ENCODE measurements at regions not wholly inside any gene's neighbourhood (a gene's known extent, or its start where the extent isn't known, plus 50 kb on each side); places are given as distances from the start of the nearest gene placed in this dataset.

GRCh38 chr16:52141871-52142270, 405.1 kb downstream of the TOX3 start:
- TF ChIP-seq ZNF8 (CRISPR knock-in tag; IDR thresholded peaks at IDR 0.05), result no peak
- TF ChIP-seq ZFP30 (CRISPR knock-in tag; IDR thresholded peaks at IDR 0.05), result no peak
- TF ChIP-seq ZFP3 (CRISPR knock-in tag; IDR thresholded peaks at IDR 0.05), result no peak
- no peak for TF ChIP-seq CREB5 (CRISPR knock-in tag; IDR thresholded peaks at IDR 0.05; ENCODE audit: low read depth)
- TF ChIP-seq TOX (CRISPR knock-in tag; IDR thresholded peaks at IDR 0.05; ENCODE audit: borderline replicate concordance), result no peak
- no peak for TF ChIP-seq ZC3H10 (CRISPR knock-in tag; IDR thresholded peaks at IDR 0.05)
- TF ChIP-seq, protein P1, sequence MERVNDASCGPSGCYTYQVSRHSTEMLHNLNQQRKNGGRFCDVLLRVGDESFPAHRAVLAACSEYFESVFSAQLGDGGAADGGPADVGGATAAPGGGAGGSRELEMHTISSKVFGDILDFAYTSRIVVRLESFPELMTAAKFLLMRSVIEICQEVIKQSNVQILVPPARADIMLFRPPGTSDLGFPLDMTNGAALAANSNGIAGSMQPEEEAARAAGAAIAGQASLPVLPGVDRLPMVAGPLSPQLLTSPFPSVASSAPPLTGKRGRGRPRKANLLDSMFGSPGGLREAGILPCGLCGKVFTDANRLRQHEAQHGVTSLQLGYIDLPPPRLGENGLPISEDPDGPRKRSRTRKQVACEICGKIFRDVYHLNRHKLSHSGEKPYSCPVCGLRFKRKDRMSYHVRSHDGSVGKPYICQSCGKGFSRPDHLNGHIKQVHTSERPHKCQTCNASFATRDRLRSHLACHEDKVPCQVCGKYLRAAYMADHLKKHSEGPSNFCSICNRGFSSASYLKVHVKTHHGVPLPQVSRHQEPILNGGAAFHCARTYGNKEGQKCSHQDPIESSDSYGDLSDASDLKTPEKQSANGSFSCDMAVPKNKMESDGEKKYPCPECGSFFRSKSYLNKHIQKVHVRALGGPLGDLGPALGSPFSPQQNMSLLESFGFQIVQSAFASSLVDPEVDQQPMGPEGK (CRISPR knock-in tag; IDR thresholded peaks at IDR 0.05; ENCODE audit: borderline replicate concordance), result no peak
- no peak for TF ChIP-seq OSR1 (CRISPR knock-in tag; IDR thresholded peaks at IDR 0.05)
- no peak for ATAC-seq

- no peak for ATAC-seq
- TF ChIP-seq, protein P2, sequence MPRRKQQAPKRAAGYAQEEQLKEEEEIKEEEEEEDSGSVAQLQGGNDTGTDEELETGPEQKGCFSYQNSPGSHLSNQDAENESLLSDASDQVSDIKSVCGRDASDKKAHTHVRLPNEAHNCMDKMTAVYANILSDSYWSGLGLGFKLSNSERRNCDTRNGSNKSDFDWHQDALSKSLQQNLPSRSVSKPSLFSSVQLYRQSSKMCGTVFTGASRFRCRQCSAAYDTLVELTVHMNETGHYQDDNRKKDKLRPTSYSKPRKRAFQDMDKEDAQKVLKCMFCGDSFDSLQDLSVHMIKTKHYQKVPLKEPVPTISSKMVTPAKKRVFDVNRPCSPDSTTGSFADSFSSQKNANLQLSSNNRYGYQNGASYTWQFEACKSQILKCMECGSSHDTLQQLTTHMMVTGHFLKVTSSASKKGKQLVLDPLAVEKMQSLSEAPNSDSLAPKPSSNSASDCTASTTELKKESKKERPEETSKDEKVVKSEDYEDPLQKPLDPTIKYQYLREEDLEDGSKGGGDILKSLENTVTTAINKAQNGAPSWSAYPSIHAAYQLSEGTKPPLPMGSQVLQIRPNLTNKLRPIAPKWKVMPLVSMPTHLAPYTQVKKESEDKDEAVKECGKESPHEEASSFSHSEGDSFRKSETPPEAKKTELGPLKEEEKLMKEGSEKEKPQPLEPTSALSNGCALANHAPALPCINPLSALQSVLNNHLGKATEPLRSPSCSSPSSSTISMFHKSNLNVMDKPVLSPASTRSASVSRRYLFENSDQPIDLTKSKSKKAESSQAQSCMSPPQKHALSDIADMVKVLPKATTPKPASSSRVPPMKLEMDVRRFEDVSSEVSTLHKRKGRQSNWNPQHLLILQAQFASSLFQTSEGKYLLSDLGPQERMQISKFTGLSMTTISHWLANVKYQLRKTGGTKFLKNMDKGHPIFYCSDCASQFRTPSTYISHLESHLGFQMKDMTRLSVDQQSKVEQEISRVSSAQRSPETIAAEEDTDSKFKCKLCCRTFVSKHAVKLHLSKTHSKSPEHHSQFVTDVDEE (CRISPR knock-in tag; IDR thresholded peaks at IDR 0.05), result no peak
- TF ChIP-seq ZNF8 (CRISPR knock-in tag; IDR thresholded peaks at IDR 0.05) (no peak), ARNTL (CRISPR knock-in tag; IDR thresholded peaks at IDR 0.05; ENCODE audit: borderline replicate concordance, low read depth) (no peak), POU6F1 (CRISPR knock-in tag; IDR thresholded peaks at IDR 0.05; ENCODE audit: borderline replicate concordance, low read depth) (no peak), RARB (CRISPR knock-in tag; IDR thresholded peaks at IDR 0.05) (no peak), ZNF70 (CRISPR knock-in tag; IDR thresholded peaks at IDR 0.05) (no peak), ZC3H10 (CRISPR knock-in tag; IDR thresholded peaks at IDR 0.05) (no peak), BACH2 (CRISPR knock-in tag; IDR thresholded peaks at IDR 0.05; ENCODE audit: borderline replicate concordance) (no peak), OSR1 (CRISPR knock-in tag; IDR thresholded peaks at IDR 0.05) (no peak)
These were observed 418.6 kb downstream of the TOX3 start for GRCh38 chr16:52128361-52128760.

DNA sequence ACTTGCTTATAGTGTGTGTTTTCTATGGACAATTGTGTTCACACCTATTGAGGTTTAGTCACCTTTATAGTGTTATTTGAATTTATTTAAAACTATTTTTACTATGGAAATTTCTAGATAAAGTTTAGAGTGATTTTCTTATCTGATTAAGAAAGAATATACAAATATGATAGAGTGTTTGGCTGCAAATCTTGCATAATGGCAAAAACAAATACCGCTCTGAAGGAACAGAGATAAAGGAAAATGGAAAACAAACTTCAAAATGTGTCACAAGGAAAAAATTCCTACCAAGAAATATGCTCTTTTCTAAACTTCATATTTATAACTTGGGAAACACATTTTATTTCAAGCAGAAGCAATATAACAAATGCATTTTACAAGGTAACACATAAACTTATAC, 423.1 kb downstream of the TOX3 start:
- TF ChIP-seq ISL1 (CRISPR knock-in tag; IDR thresholded peaks at IDR 0.05) (no peak), TOX (CRISPR knock-in tag; IDR thresholded peaks at IDR 0.05; ENCODE audit: borderline replicate concordance) (no peak), ZFP30 (CRISPR knock-in tag; IDR thresholded peaks at IDR 0.05) (no peak), POU6F1 (CRISPR knock-in tag; IDR thresholded peaks at IDR 0.05; ENCODE audit: borderline replicate concordance, low read depth) (no peak), CREB5 (CRISPR knock-in tag; IDR thresholded peaks at IDR 0.05; ENCODE audit: low read depth) (no peak), PPARA (CRISPR knock-in tag; IDR thresholded peaks at IDR 0.05; ENCODE audit: borderline replicate concordance) (no peak), GLIS3 (CRISPR knock-in tag; IDR thresholded peaks at IDR 0.05) (no peak), ARNTL (CRISPR knock-in tag; IDR thresholded peaks at IDR 0.05; ENCODE audit: borderline replicate concordance, low read depth) (no peak), ZNF70 (CRISPR knock-in tag; IDR thresholded peaks at IDR 0.05) (no peak), CSRNP3 (CRISPR knock-in tag; IDR thresholded peaks at IDR 0.05) (no peak), ZNF565 (CRISPR knock-in tag; conservative IDR thresholded peaks at IDR 0.05; ENCODE audit: low read depth) (no peak), ZC3H10 (CRISPR knock-in tag; IDR thresholded peaks at IDR 0.05) (no peak)
- TF ChIP-seq, protein P1 (CRISPR knock-in tag; IDR thresholded peaks at IDR 0.05; ENCODE audit: borderline replicate concordance), result no peak
- TF ChIP-seq, protein P2 (CRISPR knock-in tag; IDR thresholded peaks at IDR 0.05), result no peak
- ATAC-seq, result no peak
